K562 (cell line): ENCODE measurements at regions not wholly inside any gene's neighbourhood (a gene's known extent, or its start where the extent isn't known, plus 50 kb on each side); places are given as distances from the start of the nearest gene placed in this dataset.

Source experiments
- ATAC-seq: fragments of 200-7000 bp; cut with Tn5 transposase; 3 replicates; pipeline ENCODE4 v1.9.1; 2020; ENCODE audit warnings: moderate library complexity
- BruUV-seq: library from RNA; stranded (reverse); fragments of 400-500 nt; replicated peaks from 2 replicates; lab custom pipeline; 2021; lab: Mats Ljungman, UMichigan
- CTCF ChIA-PET: fragments of 300-600 bp; formaldehyde crosslinking; extraction: SDS; loops from one replicate; lab custom pipeline; 2021; ENCODE audit warnings: low intra/inter-chr PET ratio; lab: Yijun Ruan, JAX
- POLR2A ChIA-PET: fragments of 300-600, 350-650 bp; sonication (Branson Sonifier 250); formaldehyde crosslinking; extraction: SDS; loops from one replicate; lab custom pipeline; 2021; ENCODE audit warnings: antibody characterized with exemption, inconsistent platforms; lab: Yijun Ruan, JAX
- DNase-seq, 4 experiments: peaks; one replicate each; pipeline versions ENCODE4 v3.0.0 to v3.0.0-alpha.2; 2011 to 2018; ENCODE audit warnings: low spot score in 3 of 4, mixed read lengths in 3 of 4; ENCODE audit errors: extremely low read depth in 1 of 4
- FAIRE-seq: peaks from 2 replicates; lab custom pipeline; 2011; peaks lifted over from hg19 to GRCh38; lab: Jason Lieb, UNC
- H2AFZ ChIP-seq: 2 replicates; pipeline ENCODE4 v1.6.0; 2011; ENCODE audit warnings: low read depth, low read length, control low read depth, inconsistent platforms
- H3K27ac ChIP-seq: fragments of 200-600 bp; 3 replicates; pipeline ENCODE4 v1.8.0; 2011; ENCODE audit warnings: low read depth, mild to moderate bottlenecking, control low read depth, inconsistent platforms, low read length, moderate library complexity, mixed read lengths; ENCODE audit errors: extremely low read depth
- H3K27me3 ChIP-seq, 2 experiments: fragments of 300-600 bp in 1 of 2; 2 replicates in 1 of 2; 3 replicates in 1 of 2; pipeline versions ENCODE4 v1.6.0 to v1.8.0; 2011; ENCODE audit warnings: inconsistent platforms in 2 of 2, low read length in 2 of 2, mild to moderate bottlenecking in 1 of 2, mixed read lengths in 1 of 2, moderate library complexity in 1 of 2; ENCODE audit not compliant: control insufficient read depth in 2 of 2, insufficient read depth in 2 of 2
- H3K36me3 ChIP-seq: fragments of 300-600 bp; 3 replicates; pipeline ENCODE4 v1.8.0; 2011; ENCODE audit warnings: mild to moderate bottlenecking, low read length, inconsistent platforms; ENCODE audit not compliant: control insufficient read depth, insufficient read depth
- H3K4me1 ChIP-seq, 2 experiments: fragments of 200-600 bp in 1 of 2; replicated peaks in 1 of 2; 2 replicates in 1 of 2; 3 replicates in 1 of 2; pipeline versions ENCODE4 v1.5.1 to v1.8.0; 2011; ENCODE audit warnings: inconsistent platforms in 2 of 2, low read length in 2 of 2, mild to moderate bottlenecking in 1 of 2, mixed read lengths in 1 of 2, moderate library complexity in 1 of 2; ENCODE audit not compliant: control insufficient read depth in 2 of 2, insufficient read depth in 2 of 2
- H3K4me2 ChIP-seq: 2 replicates; pipeline ENCODE4 v1.6.1; 2011; ENCODE audit warnings: low read length, control low read depth, inconsistent platforms, mixed read lengths; ENCODE audit not compliant: insufficient read depth
- H3K4me3 ChIP-seq: fragments of 200-600 bp; sonication (generic), shearing (Covaris generic); 2 replicates; pipeline ENCODE4 v1.5.1; 2016; ENCODE audit warnings: control low read depth, inconsistent platforms
- H3K79me2 ChIP-seq: fragments of 200-600 bp; 3 replicates; pipeline ENCODE4 v1.8.0; 2011; ENCODE audit warnings: low read length, inconsistent platforms; ENCODE audit not compliant: control insufficient read depth, insufficient read depth
- H3K9ac ChIP-seq, 2 experiments: 2 replicates each; pipeline versions ENCODE4 v1.6.0 to v1.6.1; 2011; ENCODE audit warnings: low read depth in 2 of 2, low read length in 2 of 2, control low read depth in 1 of 2, inconsistent platforms in 1 of 2, mild to moderate bottlenecking in 1 of 2, mixed read lengths in 1 of 2; ENCODE audit not compliant: insufficient read depth in 1 of 2
- H3K9me1 ChIP-seq: one replicate; pipeline ENCODE4 v1.6.0; 2011; ENCODE audit warnings: inconsistent platforms, mild to moderate bottlenecking, low read length, moderate library complexity; ENCODE audit not compliant: control insufficient read depth, insufficient read depth
- H3K9me3 ChIP-seq: replicated peaks from 2 replicates; pipeline ENCODE4 v1.5.1; 2011; ENCODE audit warnings: low read depth, low read length, inconsistent platforms; ENCODE audit not compliant: control insufficient read depth, insufficient read depth
- H4K20me1 ChIP-seq: replicated peaks from 2 replicates; pipeline ENCODE4 v1.6.1; 2011; ENCODE audit warnings: low read length, inconsistent platforms, mixed read lengths; ENCODE audit not compliant: control insufficient read depth, insufficient read depth
- ATF7 ChIP-seq: fragments of 450-650 bp; IDR thresholded peaks from 2 replicates; pipeline ENCODE4 v1.7.1; 2014; ENCODE audit warnings: mild to moderate bottlenecking, moderate library complexity
- DIDO1 ChIP-seq: fragments of 450-650 bp; IDR thresholded peaks from 2 replicates; pipeline ENCODE4 v1.6.1; 2016; ENCODE audit warnings: low read depth, missing biosample characterization, missing genetic modification characterization
- DPF2 ChIP-seq: fragments of 450-650 bp; IDR thresholded peaks from 2 replicates; pipeline ENCODE4 v1.6.1; 2016
- MECOM ChIP-seq: fragments of 250-450 bp; sonication (Bioruptor Pico); IDR thresholded peaks from 2 replicates; pipeline ENCODE4 v1.8.0; 2022; ENCODE audit warnings: inconsistent platforms
- NCOA2 ChIP-seq, 2 experiments: fragments of 450-650 bp; IDR thresholded peaks; 2 replicates each; pipeline ENCODE4 v1.6.1; 2018; ENCODE audit warnings: mild to moderate bottlenecking in 2 of 2, moderate library complexity in 1 of 2; ENCODE audit not compliant: partially characterized antibody in 2 of 2
- NR4A1 ChIP-seq, 2 experiments: fragments of 250-450 bp in 1 of 2; fragments of 450-650 bp in 1 of 2; sonication (Bioruptor Pico) in 1 of 2; IDR thresholded peaks; 2 replicates each; pipeline versions ENCODE4 v1.4.0 to v1.6.1; 2016 to 2020; ENCODE audit warnings: mild to moderate bottlenecking in 2 of 2, missing compliant biosample characterization in 1 of 2, missing genetic modification characterization in 1 of 2, moderate library complexity in 1 of 2
- PATZ1 ChIP-seq: fragments of 250-450 bp; sonication (Bioruptor Pico); IDR thresholded peaks from 2 replicates; pipeline ENCODE4 v1.5.0; 2020; ENCODE audit warnings: mild to moderate bottlenecking, borderline replicate concordance
- SLC30A9 ChIP-seq: fragments of 250-450 bp; sonication (Bioruptor Pico); IDR thresholded peaks from 2 replicates; pipeline ENCODE4 v1.8.0; 2022; ENCODE audit warnings: mild to moderate bottlenecking, moderate library complexity
- SMAD3 ChIP-seq: fragments of 450-650 bp; formaldehyde crosslinking; conservative IDR thresholded peaks from 2 replicates; pipeline ENCODE4 v1.4.0; 2020; ENCODE audit warnings: mild to moderate bottlenecking
- SNRNP70 ChIP-seq: fragments of 200-400 bp; formaldehyde crosslinking; optimal IDR thresholded peaks from 2 replicates; pipeline ENCODE3; 2017; ENCODE audit warnings: low read depth, low read length
- TAF15 ChIP-seq: fragments of 200-400 bp; formaldehyde crosslinking; IDR thresholded peaks from 2 replicates; pipeline ENCODE4 v1.6.1; 2017; ENCODE audit warnings: mild to moderate bottlenecking, low read depth, low read length, moderate library complexity
- ZNF644 ChIP-seq: fragments of 200-800 bp; sonication (Bioruptor generic); IDR thresholded peaks from 2 replicates; pipeline ENCODE4 v1.6.1; 2016; ENCODE audit warnings: low read depth, missing genetic modification characterization, missing compliant biosample characterization
- ZZZ3 ChIP-seq: fragments of 450-650 bp; IDR thresholded peaks from 2 replicates; pipeline ENCODE4 v1.6.1; 2016; ENCODE audit warnings: antibody characterized with exemption, mild to moderate bottlenecking, moderate library complexity
- WGBS: fragments of 100-300 bp; shearing (Covaris generic); methylation state at CpG from one replicate; pipeline ENCODE4 v1.1.6; 2016; ENCODE audit warnings: low coverage, mixed read lengths; ENCODE audit not compliant: insufficient coverage; ENCODE audit errors: missing lambda C conversion rate; 5-methylcytosine and 5-hydroxymethylcytosine counted together
- in situ Hi-C: fragments of 300-500 bp; cut with MboI; formaldehyde crosslinking; loops from 4 replicates; pipeline ENCODE4 v1.15.0; 2018; ENCODE audit warnings: inconsistent platforms, mixed read lengths
- intact Hi-C: fragments of 100-400 bp; cut with micrococcal nuclease; formaldehyde crosslinking; loops from 2 replicates; pipeline ENCODE4 v1.14.2; 2022
- TF ChIP-seq, protein P1 (sequence below), 2 experiments: fragments of 250-450 bp in 1 of 2; fragments of 450-650 bp in 1 of 2; sonication (Bioruptor Pico) in 1 of 2; IDR thresholded peaks; 2 replicates each; pipeline versions ENCODE4 v1.6.1 to v1.8.0; 2016 to 2021; ENCODE audit warnings: mild to moderate bottlenecking in 2 of 2, moderate library complexity in 2 of 2, missing compliant biosample characterization in 1 of 2, missing genetic modification characterization in 1 of 2
- TF ChIP-seq, protein P2 (sequence below): sonication (generic); formaldehyde crosslinking; IDR thresholded peaks from 2 replicates; pipeline ENCODE4 v1.8.0; 2022; ENCODE audit warnings: mild to moderate bottlenecking, missing genetic modification reagents
- TF ChIP-seq, protein P3 (sequence below): fragments of 450-650 bp; conservative IDR thresholded peaks from 2 replicates; pipeline ENCODE4 v1.6.1; 2016; ENCODE audit warnings: missing genetic modification characterization, low read depth, mild to moderate bottlenecking, missing compliant biosample characterization, moderate library complexity

DNA sequence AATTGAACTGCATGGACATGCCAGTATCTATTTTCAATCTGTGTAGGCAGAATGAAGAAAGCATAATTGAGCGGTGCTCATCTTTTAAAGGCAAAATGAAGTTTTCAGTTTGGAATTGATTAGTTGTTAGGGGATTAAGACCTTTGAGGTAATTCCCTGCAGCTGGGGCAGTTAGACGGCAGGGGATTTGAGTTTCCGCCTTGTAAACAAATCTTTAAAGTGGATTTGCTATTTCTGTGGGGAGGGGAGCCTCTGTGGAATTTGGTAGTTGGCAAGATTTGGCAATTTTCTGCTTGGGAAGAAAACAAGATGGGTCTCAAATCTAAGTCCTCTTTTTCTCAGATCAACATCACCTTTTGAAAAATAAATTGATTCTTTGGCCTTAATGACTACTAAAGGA lies 212.5 kb upstream of the CNTN6 start:
- H3K36me3 ChIP-seq = no peaks in the 10 kb centered on the region
- no peak overlapping the region for H2AFZ ChIP-seq
- TF ChIP-seq NCOA2 (IDR thresholded peaks at IDR 0.05; ENCODE audit: partially characterized antibody in 2 of 2) (no peak), DIDO1 (tag) (no peak), SMAD3 (no peak), SNRNP70 (no peak), TAF15 (no peak), ZNF644 (no peak), DPF2 (no peak), ZZZ3 (no peak), PATZ1 (CRISPR knock-in tag) (no peak), NR4A1 (CRISPR knock-in tag; IDR thresholded peaks at IDR 0.05) (no peak), NR4A1 (tag; IDR thresholded peaks at IDR 0.05) (no peak), SLC30A9 (CRISPR knock-in tag) (no peak), MECOM (CRISPR knock-in tag) (no peak), ATF7 (no peak)
- TF ChIP-seq, protein P1, sequence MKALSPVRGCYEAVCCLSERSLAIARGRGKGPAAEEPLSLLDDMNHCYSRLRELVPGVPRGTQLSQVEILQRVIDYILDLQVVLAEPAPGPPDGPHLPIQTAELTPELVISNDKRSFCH (CRISPR knock-in tag; IDR thresholded peaks at IDR 0.05) = no peak
- TF ChIP-seq, protein P1 (tag; IDR thresholded peaks at IDR 0.05) = no peak
- TF ChIP-seq, protein P2, sequence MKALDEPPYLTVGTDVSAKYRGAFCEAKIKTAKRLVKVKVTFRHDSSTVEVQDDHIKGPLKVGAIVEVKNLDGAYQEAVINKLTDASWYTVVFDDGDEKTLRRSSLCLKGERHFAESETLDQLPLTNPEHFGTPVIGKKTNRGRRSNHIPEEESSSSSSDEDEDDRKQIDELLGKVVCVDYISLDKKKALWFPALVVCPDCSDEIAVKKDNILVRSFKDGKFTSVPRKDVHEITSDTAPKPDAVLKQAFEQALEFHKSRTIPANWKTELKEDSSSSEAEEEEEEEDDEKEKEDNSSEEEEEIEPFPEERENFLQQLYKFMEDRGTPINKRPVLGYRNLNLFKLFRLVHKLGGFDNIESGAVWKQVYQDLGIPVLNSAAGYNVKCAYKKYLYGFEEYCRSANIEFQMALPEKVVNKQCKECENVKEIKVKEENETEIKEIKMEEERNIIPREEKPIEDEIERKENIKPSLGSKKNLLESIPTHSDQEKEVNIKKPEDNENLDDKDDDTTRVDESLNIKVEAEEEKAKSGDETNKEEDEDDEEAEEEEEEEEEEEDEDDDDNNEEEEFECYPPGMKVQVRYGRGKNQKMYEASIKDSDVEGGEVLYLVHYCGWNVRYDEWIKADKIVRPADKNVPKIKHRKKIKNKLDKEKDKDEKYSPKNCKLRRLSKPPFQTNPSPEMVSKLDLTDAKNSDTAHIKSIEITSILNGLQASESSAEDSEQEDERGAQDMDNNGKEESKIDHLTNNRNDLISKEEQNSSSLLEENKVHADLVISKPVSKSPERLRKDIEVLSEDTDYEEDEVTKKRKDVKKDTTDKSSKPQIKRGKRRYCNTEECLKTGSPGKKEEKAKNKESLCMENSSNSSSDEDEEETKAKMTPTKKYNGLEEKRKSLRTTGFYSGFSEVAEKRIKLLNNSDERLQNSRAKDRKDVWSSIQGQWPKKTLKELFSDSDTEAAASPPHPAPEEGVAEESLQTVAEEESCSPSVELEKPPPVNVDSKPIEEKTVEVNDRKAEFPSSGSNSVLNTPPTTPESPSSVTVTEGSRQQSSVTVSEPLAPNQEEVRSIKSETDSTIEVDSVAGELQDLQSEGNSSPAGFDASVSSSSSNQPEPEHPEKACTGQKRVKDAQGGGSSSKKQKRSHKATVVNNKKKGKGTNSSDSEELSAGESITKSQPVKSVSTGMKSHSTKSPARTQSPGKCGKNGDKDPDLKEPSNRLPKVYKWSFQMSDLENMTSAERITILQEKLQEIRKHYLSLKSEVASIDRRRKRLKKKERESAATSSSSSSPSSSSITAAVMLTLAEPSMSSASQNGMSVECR (CRISPR knock-in tag) = no peak
- TF ChIP-seq, protein P3, sequence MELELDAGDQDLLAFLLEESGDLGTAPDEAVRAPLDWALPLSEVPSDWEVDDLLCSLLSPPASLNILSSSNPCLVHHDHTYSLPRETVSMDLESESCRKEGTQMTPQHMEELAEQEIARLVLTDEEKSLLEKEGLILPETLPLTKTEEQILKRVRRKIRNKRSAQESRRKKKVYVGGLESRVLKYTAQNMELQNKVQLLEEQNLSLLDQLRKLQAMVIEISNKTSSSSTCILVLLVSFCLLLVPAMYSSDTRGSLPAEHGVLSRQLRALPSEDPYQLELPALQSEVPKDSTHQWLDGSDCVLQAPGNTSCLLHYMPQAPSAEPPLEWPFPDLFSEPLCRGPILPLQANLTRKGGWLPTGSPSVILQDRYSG (tag) = no peak

More for the DNA sequence above, 212.5 kb upstream of the CNTN6 start:
- no peaks in the 10 kb centered on the region for H4K20me1 ChIP-seq
- no peak overlapping the region for H3K4me3 ChIP-seq
- no peak overlapping the region for H3K4me2 ChIP-seq
- no peak for FAIRE-seq
- no peak for ATAC-seq
- no peaks in the 10 kb centered on the region for H3K9me1 ChIP-seq
- in situ Hi-C loops = no loop called here
- no peak overlapping the region for H3K27ac ChIP-seq
- no TSS peak for BruUV-seq
- H3K4me1 ChIP-seq = no peaks in the 10 kb centered on the region
- WGBS = 0% methylated on average over 3 of the region's 3 CpGs
- H3K27me3 ChIP-seq = no peaks in the 10 kb centered on the region
- ChIA-PET CTCF (no interaction called here), POLR2A (no interaction called here)
- H3K9me3 ChIP-seq = no peaks in the 10 kb centered on the region
- H3K9ac ChIP-seq = no peak overlapping the region
- DNase-seq = no peak
- intact Hi-C loops = no loop called here
- H3K79me2 ChIP-seq = no peaks in the 10 kb centered on the region
